OCI-LY1 (cell line): ENCODE measurements at regions not wholly inside any gene's neighbourhood (a gene's known extent, or its start where the extent isn't known, plus 50 kb on each side); places are given as distances from the start of the nearest gene placed in this dataset.

Experiments
- EZH2 ChIP-seq: fragments of 200-600 bp; sonication (generic), shearing (Covaris generic); IDR thresholded peaks from 2 replicates; pipeline ENCODE4 v1.8.0; 2017; ENCODE audit warnings: borderline replicate concordance, mixed run types, mild to moderate bottlenecking, antibody characterized with exemption, low read length, moderate library complexity, mixed read lengths
- TF ChIP-seq, protein P1 (sequence below): fragments of 200-600 bp; sonication (generic), shearing (Covaris generic); IDR thresholded peaks from 2 replicates; pipeline ENCODE4 v1.5.1; 2017; ENCODE audit warnings: mild to moderate bottlenecking, antibody characterized with exemption, low read length, moderate library complexity, mixed read lengths

DNA sequence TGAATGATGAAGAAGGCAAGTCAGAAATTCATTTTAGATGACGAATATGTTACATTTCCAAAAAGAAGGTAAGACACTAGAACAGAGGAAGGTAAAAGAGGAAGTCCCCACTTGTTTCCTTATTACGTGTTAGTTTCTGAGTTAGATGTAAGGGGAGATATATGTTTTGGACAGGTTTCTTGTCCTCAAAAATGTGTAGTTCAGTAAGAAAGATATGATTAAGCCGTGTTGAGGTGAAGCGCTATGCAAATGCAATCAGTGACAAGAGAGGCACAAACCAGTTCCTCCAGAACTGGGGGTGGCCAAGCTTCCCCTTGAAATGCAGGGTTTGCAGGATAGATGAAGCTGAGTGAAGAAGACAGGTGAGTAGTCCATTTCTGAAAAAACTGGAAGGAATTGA, 293.3 kb upstream of the RUNX1 start:
- TF ChIP-seq EZH2, result no peak
- TF ChIP-seq, protein P1, sequence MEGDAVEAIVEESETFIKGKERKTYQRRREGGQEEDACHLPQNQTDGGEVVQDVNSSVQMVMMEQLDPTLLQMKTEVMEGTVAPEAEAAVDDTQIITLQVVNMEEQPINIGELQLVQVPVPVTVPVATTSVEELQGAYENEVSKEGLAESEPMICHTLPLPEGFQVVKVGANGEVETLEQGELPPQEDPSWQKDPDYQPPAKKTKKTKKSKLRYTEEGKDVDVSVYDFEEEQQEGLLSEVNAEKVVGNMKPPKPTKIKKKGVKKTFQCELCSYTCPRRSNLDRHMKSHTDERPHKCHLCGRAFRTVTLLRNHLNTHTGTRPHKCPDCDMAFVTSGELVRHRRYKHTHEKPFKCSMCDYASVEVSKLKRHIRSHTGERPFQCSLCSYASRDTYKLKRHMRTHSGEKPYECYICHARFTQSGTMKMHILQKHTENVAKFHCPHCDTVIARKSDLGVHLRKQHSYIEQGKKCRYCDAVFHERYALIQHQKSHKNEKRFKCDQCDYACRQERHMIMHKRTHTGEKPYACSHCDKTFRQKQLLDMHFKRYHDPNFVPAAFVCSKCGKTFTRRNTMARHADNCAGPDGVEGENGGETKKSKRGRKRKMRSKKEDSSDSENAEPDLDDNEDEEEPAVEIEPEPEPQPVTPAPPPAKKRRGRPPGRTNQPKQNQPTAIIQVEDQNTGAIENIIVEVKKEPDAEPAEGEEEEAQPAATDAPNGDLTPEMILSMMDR, result no peak
